ENCODE measurements at regions not wholly inside any gene's neighbourhood (a gene's known extent, or its start where the extent isn't known, plus 50 kb on each side); places are given as distances from the start of the nearest gene placed in this dataset.

GRCh38 chr1:230591678-230592077 is 50.6 kb upstream of the COG2 start:
- in situ Hi-C loops (cut with HindIII; ENCODE audit: low sequenced_read_pairs) = no loop called here
- no peak for TF ChIP-seq CTCF (IDR thresholded peaks at IDR 0.05; ENCODE audit: low read depth, low read length)
- H3K4me3 ChIP-seq (ENCODE audit: low read depth, low read length) = no peak overlapping the region
- no peak for DNase-seq (ENCODE audit: low read depth, low spot score)

GRCh38 chr1:230589951-230590350 is 52.3 kb upstream of the COG2 start:
- DNase-seq (ENCODE audit: low read depth, low spot score) = no peak
- no peak overlapping the region for H3K4me3 ChIP-seq (ENCODE audit: low read depth, low read length)
- in situ Hi-C loops (cut with HindIII; ENCODE audit: low sequenced_read_pairs) = no loop called here
- TF ChIP-seq CTCF (IDR thresholded peaks at IDR 0.05; ENCODE audit: low read depth, low read length) = no peak

GRCh38 chr1:230588323-230588746 is 53.9 kb upstream of the COG2 start:
- no peak for TF ChIP-seq CTCF (IDR thresholded peaks at IDR 0.05; ENCODE audit: low read depth, low read length)
- DNase-seq (ENCODE audit: low read depth, low spot score) = no peak
- in situ Hi-C loops (cut with HindIII; ENCODE audit: low sequenced_read_pairs) = no loop called here
- H3K4me3 ChIP-seq (ENCODE audit: low read depth, low read length) = no peak overlapping the region

- in situ Hi-C loops (cut with HindIII; ENCODE audit: low sequenced_read_pairs) = no loop called here
- DNase-seq (ENCODE audit: low read depth, low spot score) = no peak
- H3K4me3 ChIP-seq (ENCODE audit: low read depth, low read length) = no peak overlapping the region
- no peak for TF ChIP-seq CTCF (IDR thresholded peaks at IDR 0.05; ENCODE audit: low read depth, low read length)
Observed at GRCh38 chr1:230587061-230587460, 55.2 kb upstream of the COG2 start.

- in situ Hi-C loops (cut with HindIII; ENCODE audit: low sequenced_read_pairs) = no loop called here
Observed at GRCh38 chr1:230584660-230585059, 57.6 kb upstream of the COG2 start.

GRCh38 chr1:230581446-230582079 is 60.7 kb upstream of the COG2 start:
- TF ChIP-seq CTCF (IDR thresholded peaks at IDR 0.05; ENCODE audit: low read depth, low read length) = no peak
- DNase-seq (ENCODE audit: low read depth, low spot score) = no peak
- no peak overlapping the region for H3K4me3 ChIP-seq (ENCODE audit: low read depth, low read length)
- in situ Hi-C loops (cut with HindIII; ENCODE audit: low sequenced_read_pairs) = no loop called here

More at GRCh38 chr1:230584660-230585059, 57.6 kb upstream of the COG2 start:
- no peak overlapping the region for H3K4me3 ChIP-seq (ENCODE audit: low read depth, low read length)
- no peak for DNase-seq (ENCODE audit: low read depth, low spot score)
- TF ChIP-seq CTCF (IDR thresholded peaks at IDR 0.05; ENCODE audit: low read depth, low read length) = no peak
